ENCODE measurements at regions not wholly inside any gene's neighbourhood (a gene's known extent, or its start where the extent isn't known, plus 50 kb on each side); places are given as distances from the start of the nearest gene placed in this dataset.

DNA sequence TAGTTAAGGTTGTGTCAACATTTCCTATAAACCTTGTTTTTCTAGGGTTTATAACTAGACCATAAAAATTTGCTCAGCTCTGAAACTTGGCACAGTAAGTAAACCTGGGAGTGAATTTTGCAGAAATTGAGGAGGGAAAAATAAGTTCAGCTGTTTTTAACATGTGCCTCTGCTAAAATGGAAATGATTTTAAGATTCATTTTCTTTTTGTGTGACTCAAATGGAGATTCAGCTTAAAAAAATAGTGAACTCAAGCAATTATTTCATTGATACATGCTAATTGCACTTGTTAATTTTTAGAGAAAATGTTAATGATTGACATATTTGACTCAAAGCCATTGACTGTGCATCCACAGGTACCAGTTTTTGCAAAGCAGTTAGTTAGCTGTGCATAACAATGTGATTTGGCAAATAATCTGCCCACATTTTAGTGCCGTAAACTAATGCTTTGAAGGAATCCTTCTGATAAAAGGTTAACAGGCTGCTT lies 68.5 kb upstream of the ZNF438 start:
- TF ChIP-seq POLR2A (IDR thresholded peaks at IDR 0.05; ENCODE audit: low read depth), result no peak
- TF ChIP-seq, protein P1, sequence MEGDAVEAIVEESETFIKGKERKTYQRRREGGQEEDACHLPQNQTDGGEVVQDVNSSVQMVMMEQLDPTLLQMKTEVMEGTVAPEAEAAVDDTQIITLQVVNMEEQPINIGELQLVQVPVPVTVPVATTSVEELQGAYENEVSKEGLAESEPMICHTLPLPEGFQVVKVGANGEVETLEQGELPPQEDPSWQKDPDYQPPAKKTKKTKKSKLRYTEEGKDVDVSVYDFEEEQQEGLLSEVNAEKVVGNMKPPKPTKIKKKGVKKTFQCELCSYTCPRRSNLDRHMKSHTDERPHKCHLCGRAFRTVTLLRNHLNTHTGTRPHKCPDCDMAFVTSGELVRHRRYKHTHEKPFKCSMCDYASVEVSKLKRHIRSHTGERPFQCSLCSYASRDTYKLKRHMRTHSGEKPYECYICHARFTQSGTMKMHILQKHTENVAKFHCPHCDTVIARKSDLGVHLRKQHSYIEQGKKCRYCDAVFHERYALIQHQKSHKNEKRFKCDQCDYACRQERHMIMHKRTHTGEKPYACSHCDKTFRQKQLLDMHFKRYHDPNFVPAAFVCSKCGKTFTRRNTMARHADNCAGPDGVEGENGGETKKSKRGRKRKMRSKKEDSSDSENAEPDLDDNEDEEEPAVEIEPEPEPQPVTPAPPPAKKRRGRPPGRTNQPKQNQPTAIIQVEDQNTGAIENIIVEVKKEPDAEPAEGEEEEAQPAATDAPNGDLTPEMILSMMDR (IDR thresholded peaks at IDR 0.05), result no peak
- Histone ChIP-seq H3K36me3 (no peaks in the 10 kb centered on the region), H3K27ac (replicated peaks in 1 of 4) (no peak overlapping the region), H3K4me3 (no peak overlapping the region), H3K27me3 (no peaks in the 10 kb centered on the region), H3K9me3 (no peaks in the 10 kb centered on the region), H3K4me1 (peaks cover 0 to 9% (median 0%) of the 10 kb centered on the region in 4 donors)
- WGBS, result 100% methylated on average over 1 of the region's 1 CpG
- intact Hi-C loops (cut with DNase I), result no loop called here
- no peak for DNase-seq (ENCODE audit: extremely low spot score)

DNA sequence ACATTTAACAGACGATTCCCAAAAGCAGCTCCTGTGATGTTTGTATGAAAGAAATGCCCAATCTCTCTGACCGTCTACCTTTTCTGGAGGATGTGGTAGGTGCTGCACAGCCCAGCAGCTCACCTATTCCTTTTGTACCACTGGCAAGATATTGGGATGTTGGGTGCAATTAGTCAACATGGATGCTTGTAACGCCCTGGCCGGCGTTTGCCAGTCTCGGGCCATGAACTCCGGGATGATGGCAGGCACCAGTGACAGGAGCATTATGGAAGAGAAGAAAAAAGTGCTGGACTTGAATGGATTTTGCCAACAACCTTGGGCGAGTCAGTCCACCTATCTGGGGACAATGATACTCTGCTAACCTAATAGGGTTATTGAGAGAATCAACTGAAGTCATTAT lies 69.0 kb upstream of the ZNF438 start:
- H3K36me3 ChIP-seq, result no peaks in the 10 kb centered on the region
- H3K4me1 ChIP-seq, result peaks cover 0 to 6% (median 0%) of the 10 kb centered on the region in 4 donors
- no peak overlapping the region for H3K4me3 ChIP-seq
- H3K9me3 ChIP-seq, result no peaks in the 10 kb centered on the region
- TF ChIP-seq POLR2A (IDR thresholded peaks at IDR 0.05; ENCODE audit: low read depth), result no peak
- TF ChIP-seq EP300 (IDR thresholded peaks at IDR 0.05), result no peak
- TF ChIP-seq, protein P1 (IDR thresholded peaks at IDR 0.05), result no peak
- no peak for TF ChIP-seq POLR2AphosphoS5 (IDR thresholded peaks at IDR 0.05)
- H3K27ac ChIP-seq (replicated peaks in 1 of 4), result no peak overlapping the region
- intact Hi-C loops (cut with DNase I), result no loop called here
- 96% methylated on average over 8 of the region's 8 CpGs for WGBS
- no peak for DNase-seq (ENCODE audit: extremely low spot score)
- H3K27me3 ChIP-seq, result no peaks in the 10 kb centered on the region

DNA sequence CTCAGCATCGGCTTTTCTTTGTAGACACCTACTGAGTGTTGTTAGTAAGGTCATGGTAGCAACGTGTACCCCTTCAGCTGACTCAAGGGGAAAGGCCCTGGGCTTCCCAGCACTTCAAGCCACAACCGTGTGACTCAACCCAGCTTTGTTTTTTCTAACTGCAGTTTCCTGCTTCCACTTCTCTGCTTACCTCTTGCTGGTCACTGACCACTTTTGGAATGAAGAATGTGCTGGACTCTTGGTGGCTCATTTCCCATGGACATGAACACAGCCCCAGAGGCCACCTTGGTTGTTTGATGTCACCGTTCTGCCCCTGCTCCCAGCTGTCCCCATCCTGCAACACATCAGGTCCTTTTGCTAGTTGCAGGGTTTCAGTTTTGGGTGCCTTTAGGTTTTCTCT lies 69.5 kb upstream of the ZNF438 start:
- H3K4me1 ChIP-seq, result peaks cover 0 to 2% (median 0%) of the 10 kb centered on the region in 4 donors
- intact Hi-C loops (cut with DNase I), result no loop called here
- no peaks in the 10 kb centered on the region for H3K36me3 ChIP-seq
- no peak overlapping the region for H3K27ac ChIP-seq (replicated peaks in 1 of 4)
- no peaks in the 10 kb centered on the region for H3K9me3 ChIP-seq
- DNase-seq (ENCODE audit: extremely low spot score), result no peak
- H3K27me3 ChIP-seq, result no peaks in the 10 kb centered on the region
- no peak overlapping the region for H3K4me3 ChIP-seq
- TF ChIP-seq POLR2A (IDR thresholded peaks at IDR 0.05; ENCODE audit: low read depth) (no peak), EP300 (IDR thresholded peaks at IDR 0.05) (no peak), POLR2AphosphoS5 (IDR thresholded peaks at IDR 0.05) (no peak)
- TF ChIP-seq, protein P1 (IDR thresholded peaks at IDR 0.05), result no peak
- 74% methylated on average over 4 of the region's 4 CpGs for WGBS

DNA sequence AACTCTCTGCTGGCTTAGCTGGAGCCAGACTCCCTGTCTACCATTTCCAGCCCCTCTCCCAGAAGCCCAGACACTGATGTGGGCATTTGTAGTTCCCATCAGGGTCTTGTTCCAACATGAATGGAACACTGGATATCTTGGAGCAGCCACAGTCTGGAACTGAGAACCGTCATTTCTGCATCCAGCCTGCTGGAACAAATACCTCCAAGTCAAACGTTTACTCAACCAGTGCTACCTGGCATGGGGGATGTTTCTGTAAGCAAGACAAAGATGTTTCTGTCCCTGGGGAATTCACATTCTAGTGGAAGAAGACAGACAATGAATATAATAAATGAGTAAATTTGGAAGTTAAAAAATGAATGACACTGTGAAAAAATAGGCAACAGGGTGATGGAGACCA lies 70.8 kb upstream of the ZNF438 start:
- Histone ChIP-seq H3K27me3 (no peaks in the 10 kb centered on the region), H3K4me3 (no peak overlapping the region), H3K9me3 (no peaks in the 10 kb centered on the region), H3K27ac (replicated peaks in 1 of 4) (no peak overlapping the region), H3K36me3 (no peaks in the 10 kb centered on the region), H3K4me1 (no peaks in the 10 kb centered on the region)
- WGBS, result 60% methylated on average over 2 of the region's 2 CpGs
- intact Hi-C loops (cut with DNase I), result no loop called here
- no peak for TF ChIP-seq POLR2A (IDR thresholded peaks at IDR 0.05; ENCODE audit: low read depth)
- no peak for TF ChIP-seq EP300 (IDR thresholded peaks at IDR 0.05)
- no peak for TF ChIP-seq POLR2AphosphoS5 (IDR thresholded peaks at IDR 0.05)
- TF ChIP-seq, protein P1 (IDR thresholded peaks at IDR 0.05), result no peak
- DNase-seq (ENCODE audit: extremely low spot score), result no peak

DNA sequence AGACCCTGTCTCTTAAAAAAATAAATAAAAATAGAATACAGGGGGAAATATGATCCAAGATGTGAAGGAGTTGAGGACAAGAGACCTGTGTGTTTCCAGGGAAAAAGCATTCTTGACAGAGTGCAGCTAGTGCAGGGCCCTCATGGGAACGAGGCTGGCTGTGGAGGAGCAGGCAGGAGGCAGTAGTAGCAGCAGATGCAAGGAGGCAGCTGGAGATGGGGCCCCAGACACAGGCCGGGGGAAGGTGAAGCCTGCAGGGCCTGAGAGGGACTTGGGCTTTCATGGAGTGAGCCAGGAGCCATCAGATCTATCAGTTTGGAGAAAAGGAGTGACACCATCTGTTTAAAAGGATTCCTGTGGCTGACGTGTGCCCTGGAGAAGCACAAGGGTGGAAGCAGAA lies 71.4 kb upstream of the ZNF438 start:
- no peak for TF ChIP-seq POLR2AphosphoS5 (IDR thresholded peaks at IDR 0.05)
- TF ChIP-seq, protein P1 (IDR thresholded peaks at IDR 0.05), result no peak
- no peak for TF ChIP-seq POLR2A (IDR thresholded peaks at IDR 0.05; ENCODE audit: low read depth)
- TF ChIP-seq EP300 (IDR thresholded peaks at IDR 0.05), result no peak
- intact Hi-C loops (cut with DNase I), result no loop called here
- Histone ChIP-seq H3K4me3 (no peak overlapping the region), H3K27me3 (no peaks in the 10 kb centered on the region), H3K4me1 (no peaks in the 10 kb centered on the region), H3K36me3 (no peaks in the 10 kb centered on the region), H3K9me3 (no peaks in the 10 kb centered on the region), H3K27ac (replicated peaks in 1 of 4) (no peak overlapping the region)
- no peak for DNase-seq (ENCODE audit: extremely low spot score)
- WGBS, result 77% methylated on average over 3 of the region's 3 CpGs

All from esophagus muscularis mucosa (tissue), 4 donors.